Smooth muscle cell (in vitro differentiated cells): ENCODE measurements at regions not wholly inside any gene's neighbourhood (a gene's known extent, or its start where the extent isn't known, plus 50 kb on each side); places are given as distances from the start of the nearest gene placed in this dataset.

Experiments
- DNase-seq: peaks from one replicate; lab custom pipeline; 2025; ENCODE audit not compliant: unreplicated experiment; lab: John Stamatoyannopoulos, UW
- H2AFZ ChIP-seq: fragments of 200-600 bp; sonication (generic); 2 replicates; pipeline ENCODE4 v1.6.0; 2016; ENCODE audit warnings: antibody characterized with exemption, low read depth, mild to moderate bottlenecking
- H3F3A ChIP-seq: fragments of 200-600 bp; sonication (generic); 2 replicates; pipeline ENCODE4 v1.6.0; 2017; ENCODE audit warnings: antibody characterized with exemption, low read depth
- H3K27ac ChIP-seq: fragments of 200-600 bp; sonication (generic); 2 replicates; pipeline ENCODE4 v1.5.1; 2016; ENCODE audit warnings: low read depth, mild to moderate bottlenecking
- H3K27me3 ChIP-seq: fragments of 200-600 bp; sonication (generic); 2 replicates; pipeline ENCODE4 v1.6.1; 2016; ENCODE audit warnings: low read depth, mild to moderate bottlenecking
- H3K36me3 ChIP-seq: fragments of 200-600 bp; sonication (generic); 2 replicates; pipeline ENCODE4 v1.5.1; 2016; ENCODE audit warnings: low read depth
- H3K4me1 ChIP-seq: fragments of 200-600 bp; sonication (generic); 2 replicates; pipeline ENCODE4 v1.5.1; 2016; ENCODE audit warnings: low read depth
- H3K4me2 ChIP-seq: fragments of 200-600 bp; sonication (generic); 2 replicates; pipeline ENCODE4 v1.6.0; 2016; ENCODE audit warnings: mild to moderate bottlenecking
- H3K4me3 ChIP-seq: fragments of 200-600 bp; sonication (generic); 2 replicates; pipeline ENCODE4 v1.5.1; 2016; ENCODE audit warnings: mild to moderate bottlenecking
- H3K79me2 ChIP-seq: fragments of 200-600 bp; sonication (generic); 2 replicates; pipeline ENCODE4 v1.6.0; 2016; ENCODE audit warnings: low read depth, mild to moderate bottlenecking
- H3K9ac ChIP-seq: fragments of 200-600 bp; sonication (generic); 2 replicates; pipeline ENCODE4 v1.6.0; 2016; ENCODE audit warnings: low read depth
- H3K9me3 ChIP-seq: fragments of 200-600 bp; sonication (generic); replicated peaks from 2 replicates; pipeline ENCODE4 v1.5.1; 2016; ENCODE audit warnings: low read depth
- H4K20me1 ChIP-seq: fragments of 200-600 bp; sonication (generic); 2 replicates; pipeline ENCODE4 v1.6.0; 2016; ENCODE audit warnings: low read depth
- WGBS: methylation state at CpG from one replicate; pipeline ENCODE4 v1.1.7; 2016; ENCODE audit warnings: low lambda C conversion rate; 5-methylcytosine and 5-hydroxymethylcytosine counted together
- TF ChIP-seq, protein P1 (sequence below): fragments of 200-600 bp; sonication (generic); IDR thresholded peaks from 2 replicates; pipeline ENCODE4 v1.5.1; 2017; ENCODE audit warnings: borderline replicate concordance, mild to moderate bottlenecking, antibody characterized with exemption; ENCODE audit not compliant: insufficient read depth, poor library complexity, severe bottlenecking

DNA sequence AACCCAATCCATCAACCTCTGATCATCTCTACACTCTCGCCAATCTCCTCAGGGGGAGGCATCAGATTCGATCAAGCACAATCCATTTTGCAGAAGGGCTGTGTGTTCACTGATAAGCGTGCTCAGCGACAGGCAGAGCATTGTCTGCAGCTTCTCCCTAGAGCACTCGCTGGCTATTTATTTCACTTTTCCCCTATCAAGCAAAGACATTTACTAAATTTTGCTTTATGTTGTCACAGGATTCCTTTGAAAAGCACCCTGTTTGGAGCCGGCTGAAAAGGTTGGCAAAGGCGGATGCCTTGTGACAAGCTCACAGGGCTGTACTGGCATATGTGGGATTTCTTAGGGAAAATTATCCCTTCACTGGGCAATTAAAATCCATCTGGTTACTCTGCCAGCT lies 1381.5 kb upstream of the TENM4 start:
- Histone ChIP-seq H3K27me3 (no peaks in the 10 kb centered on the region), H3K9me3 (no peaks in the 10 kb centered on the region), H3K9ac (no peak overlapping the region), H3K36me3 (no peaks in the 10 kb centered on the region), H4K20me1 (no peaks in the 10 kb centered on the region), H3K79me2 (no peaks in the 10 kb centered on the region), H3K27ac (no peak overlapping the region), H3K4me2 (no peak overlapping the region), H2AFZ (no peak overlapping the region), H3F3A (no peaks in the 10 kb centered on the region), H3K4me3 (no peak overlapping the region), H3K4me1 (no peaks in the 10 kb centered on the region)
- no peak for DNase-seq
- TF ChIP-seq, protein P1, sequence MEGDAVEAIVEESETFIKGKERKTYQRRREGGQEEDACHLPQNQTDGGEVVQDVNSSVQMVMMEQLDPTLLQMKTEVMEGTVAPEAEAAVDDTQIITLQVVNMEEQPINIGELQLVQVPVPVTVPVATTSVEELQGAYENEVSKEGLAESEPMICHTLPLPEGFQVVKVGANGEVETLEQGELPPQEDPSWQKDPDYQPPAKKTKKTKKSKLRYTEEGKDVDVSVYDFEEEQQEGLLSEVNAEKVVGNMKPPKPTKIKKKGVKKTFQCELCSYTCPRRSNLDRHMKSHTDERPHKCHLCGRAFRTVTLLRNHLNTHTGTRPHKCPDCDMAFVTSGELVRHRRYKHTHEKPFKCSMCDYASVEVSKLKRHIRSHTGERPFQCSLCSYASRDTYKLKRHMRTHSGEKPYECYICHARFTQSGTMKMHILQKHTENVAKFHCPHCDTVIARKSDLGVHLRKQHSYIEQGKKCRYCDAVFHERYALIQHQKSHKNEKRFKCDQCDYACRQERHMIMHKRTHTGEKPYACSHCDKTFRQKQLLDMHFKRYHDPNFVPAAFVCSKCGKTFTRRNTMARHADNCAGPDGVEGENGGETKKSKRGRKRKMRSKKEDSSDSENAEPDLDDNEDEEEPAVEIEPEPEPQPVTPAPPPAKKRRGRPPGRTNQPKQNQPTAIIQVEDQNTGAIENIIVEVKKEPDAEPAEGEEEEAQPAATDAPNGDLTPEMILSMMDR = no peak
- WGBS = 93% methylated on average over 7 of the region's 7 CpGs

DNA sequence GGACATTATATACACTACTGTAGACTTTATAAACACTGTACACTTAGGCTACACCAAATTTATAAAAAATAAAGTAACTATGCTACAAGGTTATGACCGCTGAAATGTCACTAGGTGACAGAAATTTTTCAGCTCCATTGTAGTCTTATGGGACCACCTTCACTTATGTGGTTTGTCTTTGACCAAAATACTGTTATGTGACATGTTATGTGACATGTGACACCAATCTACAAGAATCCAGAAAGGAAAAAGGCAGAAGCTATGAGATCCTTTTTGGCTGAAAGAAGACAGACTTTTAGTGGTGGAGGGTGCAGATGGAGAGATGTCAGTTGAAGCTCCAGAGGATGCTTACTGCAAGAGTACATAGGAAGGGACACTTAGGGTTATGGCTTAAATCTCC lies 1378.4 kb upstream of the TENM4 start:
- TF ChIP-seq, protein P1 = no peak
- Histone ChIP-seq H3K27ac (no peak overlapping the region), H4K20me1 (no peaks in the 10 kb centered on the region), H3K79me2 (no peaks in the 10 kb centered on the region), H3K4me3 (no peak overlapping the region), H3F3A (no peaks in the 10 kb centered on the region), H3K4me1 (no peaks in the 10 kb centered on the region), H3K36me3 (no peaks in the 10 kb centered on the region), H3K9ac (no peak overlapping the region), H3K9me3 (no peaks in the 10 kb centered on the region), H3K4me2 (no peak overlapping the region), H3K27me3 (no peaks in the 10 kb centered on the region), H2AFZ (no peak overlapping the region)
- DNase-seq = no peak
- 93% methylated on average over 1 of the region's 1 CpG for WGBS

DNA sequence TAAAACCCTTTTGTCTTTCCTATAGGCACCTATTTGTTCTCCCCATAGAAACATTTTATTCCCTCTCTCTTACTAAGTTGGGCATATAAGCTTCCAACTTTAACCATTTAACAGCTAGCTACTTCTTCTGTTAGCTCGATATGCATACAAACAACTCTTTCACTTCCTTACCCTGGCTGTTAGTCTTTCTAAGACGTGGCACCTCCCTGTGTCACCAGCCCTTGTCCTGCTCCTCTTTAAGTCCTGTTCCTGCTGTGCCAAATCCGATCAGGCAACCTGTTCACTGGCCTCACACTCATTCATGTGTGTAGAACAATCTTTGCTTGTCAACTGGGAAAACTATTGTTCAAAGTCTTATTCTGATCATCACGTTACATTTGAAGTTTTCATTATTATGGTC lies 1376.1 kb upstream of the TENM4 start:
- no peak overlapping the region for H3K4me2 ChIP-seq
- 86% methylated on average over 4 of the region's 4 CpGs for WGBS

DNA sequence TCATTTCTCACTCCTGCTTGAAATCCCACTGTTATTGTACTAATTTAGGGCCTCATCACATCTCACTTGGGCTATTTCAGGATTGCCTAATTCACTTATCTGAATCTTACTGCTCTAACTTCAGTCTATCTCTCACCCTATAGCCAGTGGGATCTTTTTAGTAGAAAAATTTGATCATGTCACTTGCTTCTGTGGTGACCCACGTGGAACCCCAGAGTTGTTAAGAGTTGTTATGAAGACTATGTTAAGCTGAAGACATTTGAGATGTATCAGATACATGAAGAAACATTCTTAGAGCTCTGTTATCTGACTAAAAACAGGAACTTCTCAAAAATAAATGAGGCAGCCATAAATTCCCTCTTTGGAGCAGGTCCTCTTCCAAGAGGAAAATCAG lies 1375.6 kb upstream of the TENM4 start:
- H3K9ac ChIP-seq = no peak overlapping the region
- no peak overlapping the region for H3K27ac ChIP-seq
- no peak overlapping the region for H3K4me3 ChIP-seq
- no peaks in the 10 kb centered on the region for H3K27me3 ChIP-seq
- no peaks in the 10 kb centered on the region for H3F3A ChIP-seq
- WGBS = 78% methylated on average over 1 of the region's 1 CpG
- no peak overlapping the region for H2AFZ ChIP-seq
- no peak overlapping the region for H3K4me2 ChIP-seq
- TF ChIP-seq, protein P1 = no peak
- no peaks in the 10 kb centered on the region for H3K79me2 ChIP-seq
- no peaks in the 10 kb centered on the region for H4K20me1 ChIP-seq
- H3K4me1 ChIP-seq = no peaks in the 10 kb centered on the region
- DNase-seq = no peak
- no peaks in the 10 kb centered on the region for H3K9me3 ChIP-seq
- H3K36me3 ChIP-seq = no peaks in the 10 kb centered on the region

More for the DNA sequence above, 1376.1 kb upstream of the TENM4 start:
- Histone ChIP-seq H3F3A (no peaks in the 10 kb centered on the region), H2AFZ (no peak overlapping the region), H3K36me3 (no peaks in the 10 kb centered on the region), H3K9me3 (no peaks in the 10 kb centered on the region), H3K9ac (no peak overlapping the region), H3K4me1 (no peaks in the 10 kb centered on the region), H3K27me3 (no peaks in the 10 kb centered on the region), H3K27ac (no peak overlapping the region), H4K20me1 (no peaks in the 10 kb centered on the region), H3K79me2 (no peaks in the 10 kb centered on the region), H3K4me3 (no peak overlapping the region)
- no peak for DNase-seq
- TF ChIP-seq, protein P1 = no peak
